Psoas muscle (tissue), 7 donors: ENCODE measurements at regions not wholly inside any gene's neighbourhood (a gene's known extent, or its start where the extent isn't known, plus 50 kb on each side); places are given as distances from the start of the nearest gene placed in this dataset.

ENCODE experiments used
- ATAC-seq, 4 donors: fragments of 200-7000 bp; cut with Tn5 transposase; one replicate each; pipeline ENCODE4 v1.9.1; 2020; ENCODE audit warnings: moderate library complexity in 3 of 4, mild to moderate bottlenecking in 2 of 4
- DNase-seq, 2 donors: peaks; one replicate each; pipeline ENCODE4 v3.0.0-alpha.2; 2020
- H3K27ac ChIP-seq: fragments of 200-600 bp; one replicate; pipeline ENCODE4 v1.8.0; 2022
- H3K27me3 ChIP-seq, 3 donors: fragments of 200-600 bp in 1 of 3; one replicate each; pipeline versions ENCODE4 v1.6.1 to v1.8.0; 2013 to 2022; ENCODE audit warnings: low read length in 2 of 3, mild to moderate bottlenecking in 2 of 3, moderate library complexity in 1 of 3; ENCODE audit not compliant: insufficient read depth in 3 of 3
- H3K36me3 ChIP-seq, 2 donors: fragments of 200-600 bp in 1 of 2; one replicate each; pipeline versions ENCODE4 v1.6.1 to v1.8.0; 2013 to 2022; ENCODE audit warnings: low read depth in 1 of 2, mild to moderate bottlenecking in 1 of 2, moderate library complexity in 1 of 2; ENCODE audit not compliant: insufficient read depth in 1 of 2
- H3K4me1 ChIP-seq: fragments of 200-600 bp; one replicate; pipeline ENCODE4 v1.8.0; 2022
- H3K4me3 ChIP-seq: fragments of 200-600 bp; one replicate; pipeline ENCODE4 v1.8.0; 2022; ENCODE audit warnings: mild to moderate bottlenecking
- H3K9me3 ChIP-seq: fragments of 200-600 bp; one replicate; pipeline ENCODE4 v1.8.0; 2022
- CTCF ChIP-seq: fragments of 200-600 bp; IDR thresholded peaks from one replicate; pipeline ENCODE4 v1.8.0; 2022; ENCODE audit warnings: antibody characterized with exemption
- WGBS, 3 donors: extraction: QIAGEN DNeasy Blood & Tissue Kit; methylation state at CpG; one replicate each; pipeline versions ENCODE4 v1.1.6 to v1.1.7; 2013; 5-methylcytosine and 5-hydroxymethylcytosine counted together
- intact Hi-C, 2 donors: fragments of 100-400 bp; cut with DNase I; formaldehyde crosslinking; loops; one replicate each; pipeline versions ENCODE4 v1.11.0 to v1.14.2; 2022
- donor health status: healthy with polysubstance abuse.
- donor health status: DM: no; HTN: no; CAD: no; lungs with moderate emphysema.
- donor health status: Bipolar disorder and iron deficiency.
- donor health status: healthy.
- donor health status: DM: yes; HTN: yes; CAD: no.
- donor health status: DM: no; HTN: no; CAD: no.
- donor health status: DM: yes; HTN: yes; CAD: no.

GRCh38 chr3:110909839-110910238, 161.8 kb upstream of the NECTIN3 start:
- 50 to 63% (median 54%) methylated on average over 2 of the region's 2 CpGs for WGBS, 3 donors
- intact Hi-C loops, result no loop called here
- no peaks in the 10 kb centered on the region for H3K27me3 ChIP-seq
- H3K4me1 ChIP-seq, result peaks cover 6% of the 10 kb centered on the region
- no peak for ATAC-seq
- H3K36me3 ChIP-seq, result no peaks in the 10 kb centered on the region
- no peak for DNase-seq
- TF ChIP-seq CTCF, result no peak
- no peaks in the 10 kb centered on the region for H3K9me3 ChIP-seq
- no peak overlapping the region for H3K4me3 ChIP-seq
- H3K27ac ChIP-seq, result no peak overlapping the region

GRCh38 chr3:110910346-110910955, 161.2 kb upstream of the NECTIN3 start:
- Histone ChIP-seq H3K9me3 (no peaks in the 10 kb centered on the region), H3K4me3 (no peak overlapping the region), H3K4me1 (peaks cover 2% of the 10 kb centered on the region), H3K36me3 (no peaks in the 10 kb centered on the region), H3K27ac (no peak overlapping the region), H3K27me3 (no peaks in the 10 kb centered on the region)
- DNase-seq (no peak), ATAC-seq (no peak)
- intact Hi-C loops, result no loop called here
- TF ChIP-seq CTCF, result no peak
- WGBS, 3 donors, result 21 to 26% (median 25%) methylated on average over 4 of the region's 4 CpGs

GRCh38 chr3:110918963-110919362, 152.7 kb upstream of the NECTIN3 start:
- Histone ChIP-seq H3K27me3 (no peaks in the 10 kb centered on the region), H3K4me1 (no peaks in the 10 kb centered on the region), H3K9me3 (no peaks in the 10 kb centered on the region), H3K4me3 (no peak overlapping the region), H3K36me3 (no peaks in the 10 kb centered on the region), H3K27ac (no peak overlapping the region)
- 81 to 88% (median 83%) methylated on average over 4 of the region's 4 CpGs for WGBS, 3 donors
- DNase-seq, result no peak
- intact Hi-C loops, result no loop called here
- no peak for TF ChIP-seq CTCF
- ATAC-seq, result no peak

- DNase-seq, result no peak
- intact Hi-C loops, result no loop called here
- H3K27me3 ChIP-seq, result no peaks in the 10 kb centered on the region
- no peaks in the 10 kb centered on the region for H3K9me3 ChIP-seq
- WGBS, 3 donors, result 10 to 23% (median 20%) methylated on average over 4 of the region's 4 CpGs
- no peak for TF ChIP-seq CTCF
- no peak for ATAC-seq
- no peak overlapping the region for H3K4me3 ChIP-seq
- H3K27ac ChIP-seq, result no peak overlapping the region
- no peaks in the 10 kb centered on the region for H3K4me1 ChIP-seq
- no peaks in the 10 kb centered on the region for H3K36me3 ChIP-seq
Observed at GRCh38 chr3:110925798-110926197, 145.8 kb upstream of the NECTIN3 start.

- Histone ChIP-seq H3K36me3 (no peaks in the 10 kb centered on the region), H3K4me3 (no peak overlapping the region), H3K27ac (no peak overlapping the region), H3K27me3 (no peaks in the 10 kb centered on the region), H3K9me3 (no peaks in the 10 kb centered on the region), H3K4me1 (no peaks in the 10 kb centered on the region)
- ATAC-seq (no peak), DNase-seq (no peak)
- intact Hi-C loops, result no loop called here
- WGBS, 3 donors, result 78 to 84% (median 84%) methylated on average over 1 of the region's 1 CpG
- TF ChIP-seq CTCF, result no peak
Observed at GRCh38 chr3:110928016-110928662, 143.5 kb upstream of the NECTIN3 start.
